Endodermal cell (in vitro differentiated cells): ENCODE measurements at regions not wholly inside any gene's neighbourhood (a gene's known extent, or its start where the extent isn't known, plus 50 kb on each side); places are given as distances from the start of the nearest gene placed in this dataset.

Experiments used
- DNase-seq: peaks from one replicate; pipeline ENCODE4 v3.0.0-alpha.2; 2017
- H3K27ac ChIP-seq: 2 replicates; pipeline ENCODE4 v1.5.1; 2013; ENCODE audit warnings: mild to moderate bottlenecking, low read depth, low read length, moderate library complexity
- H3K27me3 ChIP-seq: 2 replicates; pipeline ENCODE4 v1.6.1; 2013; ENCODE audit warnings: mild to moderate bottlenecking, low read length, moderate library complexity; ENCODE audit not compliant: insufficient read depth, control insufficient read depth, poor library complexity, severe bottlenecking
- H3K36me3 ChIP-seq: 2 replicates; pipeline ENCODE4 v1.7.0; 2013; ENCODE audit warnings: mild to moderate bottlenecking, low read length, moderate library complexity; ENCODE audit not compliant: control insufficient read depth, insufficient read depth
- H3K4me1 ChIP-seq: one replicate; pipeline ENCODE4 v1.7.0; 2013; ENCODE audit warnings: low read length; ENCODE audit not compliant: control insufficient read depth, insufficient read depth
- H3K4me3 ChIP-seq: 2 replicates; pipeline ENCODE4 v1.5.1; 2013; ENCODE audit warnings: mild to moderate bottlenecking, low read length, moderate library complexity
- H3K9ac ChIP-seq: 2 replicates; pipeline ENCODE4 v1.6.1; 2013; ENCODE audit warnings: mild to moderate bottlenecking, low read length, moderate library complexity; ENCODE audit not compliant: poor library complexity, severe bottlenecking; ENCODE audit errors: extremely low read depth
- H3K9me3 ChIP-seq: 2 replicates; pipeline ENCODE4 v1.6.1; 2013; ENCODE audit warnings: mild to moderate bottlenecking, low read length, moderate library complexity; ENCODE audit not compliant: control insufficient read depth
- H3K27ac Mint-ChIP-seq: 2 replicates; pipeline ENCODE4 v1.8.0; 2020; ENCODE audit warnings: mixed read lengths
- H3K27me3 Mint-ChIP-seq: 2 replicates; pipeline ENCODE4 v1.8.0; 2021; ENCODE audit warnings: mild to moderate bottlenecking, mixed read lengths; ENCODE audit not compliant: insufficient read depth
- H3K36me3 Mint-ChIP-seq: 2 replicates; pipeline ENCODE4 v1.8.0; 2020; ENCODE audit warnings: low read depth, mixed read lengths
- H3K4me1 Mint-ChIP-seq: 2 replicates; pipeline ENCODE4 v1.8.0; 2020; ENCODE audit warnings: mixed read lengths
- H3K4me3 Mint-ChIP-seq: 2 replicates; pipeline ENCODE4 v1.8.0; 2020; ENCODE audit warnings: mild to moderate bottlenecking, moderate library complexity, mixed read lengths
- H3K9me3 Mint-ChIP-seq: 2 replicates; pipeline ENCODE4 v1.8.0; 2020; ENCODE audit warnings: mild to moderate bottlenecking, mixed read lengths
- CTCF ChIP-seq: fragments of 200-600 bp; sonication (generic); conservative IDR thresholded peaks from 2 replicates; pipeline ENCODE4 v1.5.0; 2021; ENCODE audit warnings: antibody characterized with exemption, mild to moderate bottlenecking
- WGBS, 2 experiments: methylation state at CpG; one replicate each; pipeline versions ENCODE4 v1.1.5 to v1.1.7; 2013; ENCODE audit warnings: missing lambda C conversion rate in 2 of 2, mixed read lengths in 1 of 2; ENCODE audit not compliant: insufficient coverage in 1 of 2, insufficient read length in 1 of 2; 5-methylcytosine and 5-hydroxymethylcytosine counted together

- no peak for TF ChIP-seq CTCF
- Mint-ChIP-seq H3K9me3 (no peaks in the 10 kb centered on the region), H3K27ac (no peak overlapping the region), H3K27me3 (no peaks in the 10 kb centered on the region), H3K4me3 (no peak overlapping the region), H3K4me1 (no peaks in the 10 kb centered on the region), H3K36me3 (no peaks in the 10 kb centered on the region)
- no peak for DNase-seq
- Histone ChIP-seq H3K4me3 (no peak overlapping the region), H3K36me3 (no peaks in the 10 kb centered on the region), H3K9ac (no peak overlapping the region), H3K27ac (no peak overlapping the region), H3K4me1 (no peaks in the 10 kb centered on the region), H3K27me3 (no peaks in the 10 kb centered on the region), H3K9me3 (no peaks in the 10 kb centered on the region)
- WGBS, 2 experiments, result 82 to 83% methylated on average over 1 of the region's 1 CpG
Observed at GRCh38 chr14:46051796-46052195, 599.8 kb downstream of the RPL10L start.

- 0 to 36% methylated on average over 1 to 3 of the region's 3 CpGs for WGBS, 2 experiments
- no peak overlapping the region for H3K9ac ChIP-seq
- no peaks in the 10 kb centered on the region for H3K36me3 Mint-ChIP-seq
Observed at GRCh38 chr14:46048127-46048526, 603.5 kb downstream of the RPL10L start.

GRCh38 chr14:46036099-46036498, 615.5 kb downstream of the RPL10L start:
- Mint-ChIP-seq H3K36me3 (no peaks in the 10 kb centered on the region), H3K4me1 (no peaks in the 10 kb centered on the region), H3K9me3 (no peaks in the 10 kb centered on the region), H3K4me3 (no peak overlapping the region), H3K27me3 (no peaks in the 10 kb centered on the region), H3K27ac (no peak overlapping the region)
- DNase-seq, result no peak
- H3K36me3 ChIP-seq, result no peaks in the 10 kb centered on the region
- H3K4me1 ChIP-seq, result no peaks in the 10 kb centered on the region
- no peak overlapping the region for H3K27ac ChIP-seq
- no peaks in the 10 kb centered on the region for H3K27me3 ChIP-seq
- H3K9ac ChIP-seq, result no peak overlapping the region
- TF ChIP-seq CTCF, result no peak
- no peak overlapping the region for H3K4me3 ChIP-seq
- WGBS, 2 experiments, result 87 to 100% methylated on average over 2 to 4 of the region's 4 CpGs
- H3K9me3 ChIP-seq, result no peaks in the 10 kb centered on the region

More at GRCh38 chr14:46048127-46048526, 603.5 kb downstream of the RPL10L start:
- H3K27me3 Mint-ChIP-seq, result no peaks in the 10 kb centered on the region
- Histone ChIP-seq H3K4me3 (no peak overlapping the region), H3K27ac (no peak overlapping the region), H3K4me1 (no peaks in the 10 kb centered on the region), H3K9me3 (no peaks in the 10 kb centered on the region), H3K27me3 (no peaks in the 10 kb centered on the region), H3K36me3 (no peaks in the 10 kb centered on the region)
- no peak for TF ChIP-seq CTCF
- no peaks in the 10 kb centered on the region for H3K9me3 Mint-ChIP-seq
- no peak overlapping the region for H3K27ac Mint-ChIP-seq
- peak; percentile 88 for DNase-seq
- H3K4me1 Mint-ChIP-seq, result no peaks in the 10 kb centered on the region
- H3K4me3 Mint-ChIP-seq, result no peak overlapping the region
